Dedifferentiated amniotic fluid mesenchymal stem cell (primary cell): ENCODE measurements at regions not wholly inside any gene's neighbourhood (a gene's known extent, or its start where the extent isn't known, plus 50 kb on each side); places are given as distances from the start of the nearest gene placed in this dataset.
A peak's percentile ranks its signal among the peaks of the same experiment; 100 is the strongest.

Experiments used
- DNase-seq: peaks from one replicate; pipeline ENCODE4 v3.0.0-alpha.2; 2016; ENCODE audit errors: extremely low spot score

DNA sequence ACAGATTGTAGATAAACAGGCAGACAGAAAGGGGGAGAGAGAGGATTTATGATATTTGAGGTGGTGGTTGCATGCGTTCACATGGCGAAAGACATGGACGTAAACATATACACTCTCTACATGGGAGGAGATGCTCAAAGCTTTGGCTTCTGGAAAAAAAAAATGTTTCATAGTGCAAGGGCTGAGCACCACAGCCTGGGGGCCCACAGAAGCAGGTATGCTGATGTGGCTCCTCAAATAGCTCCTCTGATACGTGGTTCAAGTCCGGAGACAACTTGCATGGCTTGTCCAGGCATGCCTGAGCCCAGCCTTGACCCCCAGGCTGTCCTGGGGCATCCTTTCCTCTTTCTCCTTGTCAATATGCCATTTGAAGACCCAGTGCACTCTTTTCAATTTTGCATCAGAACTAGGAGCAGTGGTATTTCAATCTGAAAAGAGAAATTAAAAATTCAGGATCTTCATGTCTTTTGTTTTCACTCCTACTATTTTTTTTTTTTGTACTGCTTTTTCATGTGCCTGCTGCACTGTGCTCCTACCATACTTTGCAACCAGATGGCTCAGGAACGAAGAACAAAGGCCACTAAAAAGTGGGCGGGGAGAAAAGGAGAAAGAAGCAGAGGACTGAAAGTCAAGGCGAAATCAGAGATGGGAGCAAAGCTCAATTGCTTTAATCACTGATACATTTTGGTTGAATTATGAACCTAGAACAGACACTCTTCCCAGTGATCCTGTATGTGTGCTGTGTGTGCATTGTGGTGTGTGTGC lies 495.7 kb upstream of the TCF4 start:
- no peak for DNase-seq

- DNase-seq = no peak
These were observed 495.1 kb upstream of the TCF4 start for GRCh38 chr18:56083097-56083521.

DNA sequence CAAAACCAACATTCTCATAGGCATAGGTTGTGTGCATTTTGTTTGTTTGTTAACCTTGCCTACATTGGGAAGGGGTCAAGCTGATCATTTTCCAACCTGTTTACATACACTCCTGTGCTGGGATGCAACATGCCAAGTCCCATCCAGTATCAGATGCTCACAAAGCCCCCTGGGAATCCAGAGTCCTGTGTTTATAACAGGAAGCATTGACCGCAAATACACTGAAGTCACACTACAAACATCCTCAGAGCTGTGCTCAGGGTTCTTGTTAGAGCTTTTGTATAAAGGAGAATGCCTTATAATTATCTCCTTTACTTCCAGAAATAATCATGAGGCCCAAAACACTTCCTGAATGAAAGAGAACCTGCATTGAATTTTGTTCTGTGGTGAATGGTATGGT lies 488.7 kb upstream of the TCF4 start:
- no peak for DNase-seq

DNA sequence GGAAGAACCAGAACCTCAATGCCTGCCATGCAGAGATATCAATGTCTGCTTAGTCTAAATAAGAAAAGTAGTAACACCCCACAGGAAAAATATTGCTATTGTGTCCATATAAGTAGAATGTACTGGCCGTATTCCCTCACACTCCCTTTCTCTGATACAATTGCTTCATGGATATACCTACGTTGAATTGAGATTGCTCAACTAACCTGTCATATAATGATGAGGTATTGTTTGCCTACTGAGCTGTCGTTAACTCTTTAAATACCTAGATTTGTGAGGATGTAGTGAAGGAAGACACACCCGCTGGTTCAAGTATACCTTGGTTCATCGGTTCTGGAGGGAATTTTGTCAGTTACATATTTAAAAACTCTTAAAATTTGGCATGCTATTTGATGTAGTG lies 480.7 kb upstream of the TCF4 start:
- DNase-seq = no peak

GRCh38 chr18:56067969-56068671 lies 480.1 kb upstream of the TCF4 start:
- DNase-seq = no peak

GRCh38 chr18:56067214-56067894 lies 479.4 kb upstream of the TCF4 start:
- DNase-seq = peak; percentile 24

DNA sequence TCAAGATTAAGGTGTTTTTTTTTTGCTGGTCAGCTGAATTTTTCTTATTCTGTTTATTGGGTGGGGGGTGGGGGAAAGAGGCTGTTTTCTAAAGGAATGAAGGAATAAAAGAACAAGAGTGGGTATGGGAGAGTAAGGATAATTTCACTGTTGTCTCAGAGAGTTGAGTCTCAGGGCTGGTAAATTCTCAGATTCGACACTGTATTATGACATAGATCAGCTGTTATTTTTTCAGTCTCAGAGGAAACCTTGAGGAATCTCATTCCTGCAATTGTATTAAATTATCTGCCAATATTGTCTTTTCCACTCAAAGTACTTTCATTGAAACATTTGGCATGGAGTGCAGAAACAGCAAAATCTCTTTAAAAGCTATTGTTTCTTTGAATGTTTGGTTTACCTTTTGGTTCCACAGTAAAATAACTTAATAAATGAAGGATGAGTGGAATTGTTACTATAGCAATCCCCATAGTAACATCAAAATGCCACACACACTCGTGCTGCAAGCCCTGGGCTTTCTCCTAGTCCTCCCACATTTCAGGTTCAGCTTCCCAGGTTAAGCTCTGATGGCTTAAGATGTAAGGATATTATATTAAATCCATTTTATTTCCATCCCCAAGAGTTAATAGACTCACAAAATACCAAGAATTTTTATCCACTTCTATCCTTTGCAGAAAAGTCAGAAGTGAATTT lies 478.7 kb upstream of the TCF4 start:
- no peak for DNase-seq

DNA sequence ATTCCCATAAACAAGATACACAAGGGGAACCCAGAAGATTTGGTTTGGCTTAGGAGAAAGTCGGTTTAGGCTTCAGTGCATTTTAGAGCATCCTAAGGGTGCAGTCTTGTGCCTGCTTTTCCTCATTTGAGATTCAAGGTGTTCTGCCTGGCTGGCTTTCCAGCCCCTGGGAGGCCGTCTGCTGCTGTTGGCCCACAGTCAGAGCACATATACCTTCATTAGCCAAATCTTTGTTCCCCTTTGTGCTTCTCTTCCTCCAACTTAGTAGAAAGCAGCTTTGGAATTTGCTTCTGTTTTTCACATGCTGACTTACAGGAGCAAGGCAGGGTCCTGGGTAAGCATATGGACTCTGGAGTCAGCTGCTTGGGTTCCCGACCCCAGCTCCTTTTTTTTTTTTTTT lies 477.1 kb upstream of the TCF4 start:
- no peak for DNase-seq

DNA sequence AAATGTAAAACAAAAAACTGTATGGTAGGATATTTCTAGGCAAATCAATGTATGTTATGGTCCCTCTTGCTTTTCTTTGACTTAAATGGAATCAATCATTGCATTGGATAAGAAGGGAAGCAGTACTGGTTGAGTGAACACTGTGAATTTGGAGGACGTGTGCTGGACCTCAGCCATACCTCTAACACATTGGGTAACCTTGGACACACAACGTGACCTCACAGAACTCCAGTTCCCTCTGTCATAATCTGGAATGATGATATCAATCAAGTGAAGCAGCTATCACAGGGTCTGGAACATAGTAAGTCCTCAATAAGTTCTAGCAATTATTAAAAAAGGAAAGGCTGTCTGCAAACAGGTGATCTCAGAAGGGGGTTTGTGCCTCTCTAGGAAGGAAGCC lies 474.9 kb upstream of the TCF4 start:
- DNase-seq = no peak

GRCh38 chr18:56060967-56061541 lies 473.1 kb upstream of the TCF4 start:
- DNase-seq = no peak

DNA sequence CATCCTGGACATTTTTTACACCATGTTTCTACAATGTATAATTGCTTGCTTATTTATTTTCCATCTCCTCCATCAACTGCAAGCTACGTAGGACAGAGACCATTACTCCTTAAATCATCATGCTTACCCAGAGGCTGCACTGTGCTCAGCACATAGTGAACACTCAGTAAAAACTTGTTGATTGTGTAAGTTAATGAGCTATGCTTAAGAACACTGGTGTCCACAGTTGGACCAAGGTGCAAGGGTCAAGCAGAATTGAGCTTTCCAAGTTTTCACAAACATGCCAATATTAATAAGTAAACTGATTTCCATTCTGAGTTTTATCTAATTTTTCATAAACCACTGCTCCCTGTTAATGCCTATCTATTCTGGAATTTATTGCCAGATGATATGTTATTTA lies 464.2 kb upstream of the TCF4 start:
- no peak for DNase-seq

DNA sequence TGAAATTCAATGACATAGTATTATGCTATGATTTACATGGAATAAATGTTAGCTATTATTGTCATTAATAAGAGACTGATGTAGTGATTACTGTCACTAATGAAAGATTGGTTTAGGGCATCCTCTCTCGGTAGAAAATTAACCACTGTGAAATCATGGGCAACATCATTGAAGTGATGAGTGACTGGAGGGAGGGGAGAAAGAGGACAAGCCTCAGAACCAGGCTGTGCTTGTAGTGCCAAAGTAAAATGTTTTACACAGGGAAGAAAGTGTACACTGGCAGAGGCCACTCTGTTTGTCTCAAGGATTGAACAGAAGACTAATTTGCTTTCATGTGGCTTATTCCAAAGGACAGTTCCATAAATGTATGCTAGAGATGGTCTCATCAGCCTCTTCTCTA lies 456.2 kb upstream of the TCF4 start:
- DNase-seq = no peak

DNA sequence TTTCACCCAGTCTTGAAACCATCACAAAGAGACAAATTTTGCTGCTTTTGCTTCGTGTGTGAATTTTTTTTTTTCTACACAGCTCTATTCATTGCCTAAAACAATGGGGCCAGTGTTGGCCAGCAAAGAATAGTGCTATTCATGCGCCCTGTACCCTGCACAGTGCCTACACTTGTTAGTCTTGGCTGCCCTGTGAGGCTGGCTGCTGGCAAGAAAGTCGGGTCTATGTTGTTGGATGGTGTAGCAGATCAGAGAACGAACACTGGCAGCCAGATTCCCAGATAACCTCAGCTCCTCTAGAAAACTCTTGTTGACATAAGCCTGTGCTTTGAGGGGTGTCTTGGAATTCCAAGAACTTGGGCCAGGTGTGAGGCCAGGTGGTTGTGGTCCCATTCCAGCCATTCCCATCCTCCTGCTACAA lies 455.7 kb upstream of the TCF4 start:
- no peak for DNase-seq

- DNase-seq = no peak
These were observed 455.0 kb upstream of the TCF4 start for GRCh38 chr18:56042915-56043536.

DNA sequence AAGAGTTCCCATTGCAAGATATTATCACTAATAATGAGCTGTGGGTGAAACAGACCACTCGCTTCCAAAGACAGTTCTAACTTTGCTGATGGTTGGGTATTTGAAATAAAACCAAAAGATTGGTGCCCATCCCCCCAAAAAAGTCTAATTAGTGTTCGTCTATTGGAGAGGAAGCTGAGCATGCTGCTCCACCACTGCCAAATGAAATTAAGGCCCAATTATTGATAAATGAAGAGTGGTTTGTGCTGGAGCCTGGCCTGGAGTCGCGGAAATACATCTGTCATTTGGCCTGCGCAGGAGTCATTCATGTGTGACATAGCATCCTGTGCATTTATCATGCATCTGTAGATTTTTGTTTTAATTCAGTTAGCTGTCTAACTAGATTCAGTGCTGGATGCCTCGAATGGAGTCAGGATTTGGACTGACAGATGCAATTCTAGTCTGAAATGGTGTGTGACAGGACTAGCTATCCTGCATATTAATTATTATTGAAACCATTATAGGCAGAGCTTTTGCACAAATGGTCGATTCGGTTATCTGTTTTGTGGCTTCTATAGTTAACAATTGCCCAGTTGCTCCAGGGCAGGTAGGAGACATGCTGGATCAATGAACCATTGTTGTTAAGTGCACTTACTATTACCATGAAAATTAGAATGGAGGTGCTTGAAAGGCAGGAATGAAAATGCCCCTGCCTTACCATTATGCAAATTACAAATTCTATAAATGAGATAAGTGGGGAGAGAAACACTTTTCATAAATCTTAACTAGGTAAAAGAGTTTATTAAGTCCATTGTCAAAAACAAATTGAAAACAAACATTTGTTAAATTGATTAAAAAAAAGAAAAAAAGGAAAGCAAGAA lies 450.4 kb upstream of the TCF4 start:
- no peak for DNase-seq

- DNase-seq = no peak
These were observed 448.7 kb upstream of the TCF4 start for GRCh38 chr18:56036741-56037140.

GRCh38 chr18:56035546-56035945 lies 447.6 kb upstream of the TCF4 start:
- no peak for DNase-seq

DNA sequence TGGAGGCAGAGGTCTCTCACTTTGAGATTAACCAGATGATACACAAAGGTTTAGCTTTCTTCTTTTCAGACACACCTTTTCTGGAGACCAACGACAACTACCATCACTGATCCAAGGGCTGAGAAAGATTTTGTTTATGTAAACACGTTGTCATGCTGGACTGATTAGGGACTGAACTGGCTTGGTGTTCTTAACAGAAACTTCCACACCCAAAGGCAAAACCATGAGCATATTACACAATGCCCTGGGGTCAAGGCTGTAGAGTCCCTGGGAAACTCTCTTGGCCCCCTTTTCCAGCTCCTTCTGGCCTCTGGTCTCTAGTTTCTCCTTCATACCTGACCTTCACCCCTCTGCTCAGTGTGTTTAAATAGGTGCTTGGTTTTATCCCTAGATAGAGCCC lies 447.0 kb upstream of the TCF4 start:
- DNase-seq = no peak

DNA sequence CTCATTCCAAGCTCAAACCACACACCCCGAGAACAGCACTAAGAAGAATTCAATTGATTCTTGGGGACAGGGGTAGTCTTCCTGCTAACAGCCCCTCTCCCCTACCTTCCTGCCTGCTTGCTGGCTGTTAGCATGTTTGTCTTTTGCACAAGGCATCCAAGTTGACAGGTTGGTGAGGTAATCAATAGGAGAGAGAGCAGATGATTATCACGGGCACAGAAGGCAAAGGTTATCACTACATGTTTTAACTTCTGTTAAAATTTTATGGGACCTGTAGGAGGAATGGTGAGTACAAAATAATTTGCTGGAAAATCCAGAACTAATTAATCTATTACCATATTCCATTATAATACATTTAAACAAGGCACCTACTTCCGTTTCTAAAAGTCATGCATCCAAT lies 442.1 kb upstream of the TCF4 start:
- no peak for DNase-seq

- no peak for DNase-seq
These were observed 440.5 kb upstream of the TCF4 start for GRCh38 chr18:56028514-56028913.

DNA sequence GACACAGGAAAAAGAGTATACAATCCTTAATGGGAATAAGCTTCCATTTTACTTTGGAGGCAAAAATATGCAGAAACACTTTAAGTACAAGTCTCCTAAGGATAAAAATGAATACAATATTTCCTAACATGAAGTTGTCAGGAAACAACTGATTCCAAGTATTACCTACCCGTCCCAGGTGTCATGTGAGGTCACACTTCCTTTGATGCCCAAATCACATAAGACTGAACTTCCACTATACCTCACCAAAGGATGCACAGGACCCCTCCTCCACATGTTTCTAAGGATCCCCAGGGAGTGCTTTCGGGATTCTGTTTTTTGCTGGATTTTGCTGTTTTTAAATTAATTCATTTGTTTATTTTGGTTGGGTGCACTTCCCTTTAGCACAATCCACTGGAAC lies 438.5 kb upstream of the TCF4 start:
- DNase-seq = no peak
